Kidney glomerular epithelial cell (primary cell): ENCODE measurements at regions not wholly inside any gene's neighbourhood (a gene's known extent, or its start where the extent isn't known, plus 50 kb on each side); places are given as distances from the start of the nearest gene placed in this dataset.
"Not testable (repeated sequence)": the region's sequence is repeated elsewhere in the genome, so short reads cannot be mapped to it uniquely, and the experiment has no call there.

Source experiments
- DNase-seq: peaks from one replicate; lab custom pipeline; 2025; lab: John Stamatoyannopoulos, UW

- no peak for DNase-seq
Observed at GRCh38 chr10:8790390-8790789, 735.9 kb downstream of the GATA3 start.

- DNase-seq, result no peak
Observed at GRCh38 chr10:8794860-8795259, 740.4 kb downstream of the GATA3 start.

DNA sequence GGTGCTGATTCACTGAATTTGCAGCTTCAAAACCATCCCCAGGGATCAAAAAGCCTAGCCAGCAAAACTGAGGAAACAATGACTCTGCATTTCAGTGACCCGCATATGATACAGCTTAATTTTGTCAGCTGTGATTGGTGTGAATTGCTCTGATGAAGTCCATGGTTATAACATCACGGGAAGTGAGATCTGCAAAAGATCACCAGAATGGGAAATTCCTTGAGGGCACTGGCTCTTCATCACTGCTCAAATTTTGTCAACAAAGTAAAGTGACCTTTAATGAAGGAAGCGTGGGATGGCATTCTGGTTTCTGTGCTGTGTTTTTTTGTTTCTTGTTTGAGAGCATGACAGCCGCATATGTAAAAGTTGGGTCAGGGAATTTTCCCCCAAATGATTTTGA is 745.9 kb downstream of the GATA3 start:
- DNase-seq, result no peak

DNA sequence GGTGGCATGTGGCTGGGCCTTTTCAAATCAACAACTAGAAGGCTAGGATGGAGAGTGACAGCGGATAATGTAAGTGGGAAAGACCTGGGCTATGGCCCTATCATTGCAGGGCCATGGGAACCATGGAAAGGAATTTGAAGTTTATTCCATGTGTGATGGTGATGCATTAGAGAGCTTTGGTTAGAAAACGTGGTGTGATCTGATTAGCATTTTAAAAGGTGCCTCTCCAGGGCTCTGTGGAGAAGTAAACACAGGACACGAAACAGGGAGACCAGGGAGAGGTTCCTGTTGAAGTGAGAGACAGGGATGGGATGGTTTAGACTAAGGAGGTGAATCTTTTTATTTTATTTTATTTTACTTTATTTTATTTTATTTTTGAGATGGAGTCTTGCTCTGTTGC is 749.5 kb downstream of the GATA3 start:
- DNase-seq, result no peak

DNA sequence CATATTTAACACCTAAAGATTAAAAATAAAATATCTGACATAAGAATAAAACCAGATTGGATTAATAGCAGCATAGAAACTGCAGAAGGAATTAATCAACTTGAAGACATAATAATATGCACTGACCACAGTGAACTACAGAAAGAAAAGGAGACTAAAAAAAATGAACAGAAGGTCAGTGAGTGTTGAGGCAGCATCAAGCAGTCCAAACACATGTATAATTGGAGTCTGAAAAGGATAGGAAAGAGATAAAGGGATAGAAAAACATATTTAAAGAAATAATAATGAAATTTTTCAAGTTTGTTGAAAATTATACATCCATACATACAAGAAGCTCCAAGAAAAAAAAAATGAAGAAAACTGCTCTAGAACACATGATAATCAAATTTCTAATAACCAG is 756.2 kb downstream of the GATA3 start:
- DNase-seq, result no peak

DNA sequence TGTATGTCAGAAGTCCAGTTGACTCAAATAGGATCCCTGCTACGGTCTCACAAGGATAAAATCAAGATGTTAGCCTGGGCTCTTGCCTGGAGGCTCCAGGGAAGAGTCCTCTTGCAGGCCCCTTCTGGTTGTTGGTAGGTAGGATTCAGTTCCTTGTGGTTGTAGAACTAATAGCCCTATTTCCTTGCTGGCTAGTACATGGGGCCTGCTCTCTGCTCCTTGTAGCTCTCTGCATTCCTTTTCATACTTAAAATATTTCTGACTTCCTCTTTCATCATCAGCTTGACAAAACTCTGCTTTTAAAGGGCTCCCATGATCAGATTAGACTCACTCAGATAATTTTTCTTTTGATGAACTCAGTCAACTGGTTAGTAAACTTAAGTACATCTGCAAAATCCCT is 756.7 kb downstream of the GATA3 start:
- DNase-seq, result no peak

- DNase-seq, result no peak
Observed at GRCh38 chr10:8815969-8816368, 761.5 kb downstream of the GATA3 start.

GRCh38 chr10:8817299-8817698 is 762.8 kb downstream of the GATA3 start:
- DNase-seq, result no peak

DNA sequence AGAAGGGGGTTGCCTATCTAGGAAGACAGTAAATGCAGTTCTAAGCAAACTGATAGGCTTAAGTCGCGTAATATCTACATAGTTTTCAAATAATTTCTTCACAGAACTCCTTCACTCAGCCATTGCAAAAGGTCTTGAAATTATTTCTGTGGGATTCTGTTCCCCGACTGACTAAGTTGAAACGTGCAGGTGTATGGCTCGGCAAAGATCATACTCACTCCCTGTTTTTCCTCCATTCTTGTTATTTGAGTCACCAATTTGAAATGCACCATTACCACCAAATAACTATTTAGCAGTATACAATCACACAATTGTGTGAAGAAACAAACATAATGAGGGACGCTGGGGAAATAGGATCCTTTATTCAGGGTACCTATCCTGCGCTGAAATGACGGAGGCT is 771.1 kb downstream of the GATA3 start:
- DNase-seq, result no peak

GRCh38 chr10:8829592-8829991 is 775.1 kb downstream of the GATA3 start:
- no peak for DNase-seq

DNA sequence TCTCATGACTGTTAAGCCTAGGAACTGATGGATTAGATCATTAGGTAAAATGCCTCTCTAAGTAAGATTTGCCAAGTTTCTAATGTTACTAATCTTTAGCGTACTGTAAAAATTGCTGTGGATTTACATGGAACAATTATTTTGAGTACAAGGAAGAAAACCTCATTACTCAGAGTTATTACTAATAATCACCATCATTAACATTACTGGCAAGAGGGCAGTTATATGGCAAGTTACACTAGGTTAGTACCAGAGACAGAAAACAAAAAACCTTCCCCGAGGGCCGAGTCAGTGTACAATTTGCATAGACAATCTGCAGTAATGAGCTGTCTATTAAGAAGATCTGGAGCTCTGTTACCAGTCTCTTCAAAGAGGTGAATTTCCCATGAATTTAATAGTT is 775.6 kb downstream of the GATA3 start:
- no peak for DNase-seq

DNA sequence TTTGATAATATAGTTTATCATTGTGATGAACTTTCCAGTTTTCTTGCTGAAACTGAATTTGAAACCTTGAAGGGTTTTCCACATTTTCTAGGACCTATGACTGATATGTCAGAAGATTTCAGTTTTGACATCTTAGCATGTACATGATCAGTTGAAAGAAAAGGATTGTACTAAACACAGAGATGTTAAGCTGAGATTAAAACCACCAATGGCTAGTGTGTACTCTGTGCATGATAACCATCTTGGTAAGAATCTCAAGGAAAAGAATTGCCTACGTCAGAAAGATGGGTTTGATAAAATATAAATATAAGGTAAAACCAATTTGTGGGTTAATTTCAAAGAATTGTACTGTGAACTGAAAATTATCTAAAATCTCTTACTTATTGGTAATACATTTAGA is 776.4 kb downstream of the GATA3 start:
- DNase-seq, result no peak

DNA sequence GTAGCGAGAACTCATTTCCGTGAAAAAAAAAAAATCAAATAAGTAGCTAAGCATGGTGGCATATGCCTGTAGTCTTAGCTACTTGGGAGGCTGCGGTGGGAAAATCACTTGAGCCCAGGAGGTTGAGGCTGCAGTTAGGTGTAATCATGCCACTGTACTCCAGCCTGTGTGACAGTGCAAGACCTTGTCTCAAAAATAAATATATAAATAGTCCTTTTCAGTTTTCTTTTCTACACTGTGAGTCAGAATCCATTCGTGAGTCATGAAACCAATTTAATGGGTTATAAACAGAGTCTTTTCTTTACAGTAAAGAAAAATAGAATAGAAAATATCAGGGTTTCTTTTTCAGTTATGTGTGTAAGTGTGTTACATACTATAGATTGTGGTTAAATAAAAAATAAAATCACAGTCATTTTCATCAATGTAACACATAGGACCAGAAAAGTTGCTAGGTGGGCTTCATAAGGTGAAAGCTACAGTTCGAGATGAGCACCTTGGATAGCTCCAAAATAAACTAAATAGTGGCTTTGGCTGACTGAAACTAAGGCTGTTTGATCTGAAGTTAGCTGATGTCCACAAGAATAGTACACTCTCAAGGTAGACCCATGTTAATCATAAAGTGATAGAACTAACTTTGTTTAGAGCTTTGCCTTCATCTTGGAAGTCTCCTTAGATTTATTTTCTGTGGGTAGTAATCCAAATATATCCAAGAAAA is 781.1 kb downstream of the GATA3 start:
- DNase-seq, result no peak

GRCh38 chr10:8840356-8840755 is 785.9 kb downstream of the GATA3 start:
- no peak for DNase-seq

DNA sequence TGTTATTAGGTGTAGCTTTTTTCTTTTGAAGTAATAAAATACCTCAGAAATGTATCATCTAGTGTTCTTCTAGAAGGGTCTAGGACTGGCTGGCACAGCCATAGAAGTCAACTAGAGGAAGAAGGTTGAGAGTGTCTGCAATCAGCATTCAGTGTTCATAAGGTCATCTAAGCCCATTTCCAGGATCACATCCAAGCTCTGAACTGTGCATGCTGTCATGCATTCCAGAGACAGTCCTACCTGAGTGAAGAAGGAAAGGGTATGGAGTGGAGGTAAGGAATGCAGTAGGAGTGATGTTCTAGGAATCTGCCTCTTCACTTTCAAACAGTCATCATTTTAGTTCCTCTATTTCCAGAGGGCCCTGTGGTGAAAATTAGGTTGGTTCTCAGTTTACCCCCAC is 789.7 kb downstream of the GATA3 start:
- DNase-seq, result no peak

- no peak for DNase-seq
Observed at GRCh38 chr10:8852546-8852945, 798.1 kb downstream of the GATA3 start.

DNA sequence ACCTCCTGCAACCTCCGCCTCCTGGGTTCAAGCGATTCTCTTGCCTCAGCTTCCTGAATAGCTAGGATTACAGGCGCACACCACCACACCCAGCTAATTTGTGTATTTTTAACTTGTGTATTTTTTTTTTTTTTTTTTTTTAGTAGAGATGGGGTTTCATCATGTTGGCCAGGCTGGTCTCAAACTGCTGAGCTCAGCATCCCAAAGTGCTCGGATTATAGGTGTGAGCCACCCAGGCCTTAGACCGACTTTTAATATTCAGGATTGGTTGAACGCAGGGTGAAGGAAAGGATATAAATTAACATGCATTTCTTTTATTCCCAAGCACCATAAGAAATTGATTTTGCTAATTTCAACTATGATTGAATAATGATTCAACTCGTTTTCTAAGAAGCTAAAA is 798.6 kb downstream of the GATA3 start:
- DNase-seq, result no peak

- not testable (repeated sequence) for DNase-seq
Observed at GRCh38 chr10:8868924-8869323, 814.4 kb downstream of the GATA3 start.

DNA sequence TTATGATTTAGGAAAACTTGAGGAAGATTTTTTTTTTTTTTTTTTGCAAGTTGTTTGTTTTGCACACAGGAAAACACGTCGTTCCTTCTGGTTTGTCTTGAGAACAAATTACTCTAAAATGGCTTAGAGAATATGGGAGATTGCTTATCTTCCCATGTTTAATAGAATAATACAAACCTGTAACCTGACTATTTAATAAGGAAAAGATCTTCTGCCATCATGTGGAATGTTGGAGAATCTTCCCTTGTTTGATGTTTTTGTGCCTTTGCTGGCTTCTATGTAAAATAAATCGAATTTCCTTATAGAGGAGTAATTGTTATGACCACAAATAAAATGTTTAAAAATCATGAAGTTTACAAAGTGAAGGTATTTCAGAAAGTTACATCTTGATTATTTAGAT is 818.8 kb downstream of the GATA3 start:
- DNase-seq, result no peak

DNA sequence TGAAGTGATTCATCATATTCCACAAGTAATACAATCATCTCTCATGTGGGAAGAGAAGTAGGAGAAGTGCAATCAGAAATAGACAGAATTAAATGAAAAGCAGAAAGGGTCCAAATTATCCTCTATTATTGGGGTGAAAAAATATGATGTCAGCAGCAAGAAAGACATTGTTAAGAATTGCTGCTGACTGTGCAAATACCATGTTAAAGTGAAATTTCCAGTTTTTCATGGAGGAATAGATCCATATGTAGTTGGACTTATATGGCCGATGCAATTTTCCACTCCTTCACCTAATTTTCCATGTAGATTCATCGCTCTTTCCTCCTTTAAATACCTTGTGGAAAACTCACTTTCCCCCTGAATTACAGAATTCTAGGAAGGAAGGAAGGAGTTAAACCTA is 819.8 kb downstream of the GATA3 start:
- no peak for DNase-seq

DNA sequence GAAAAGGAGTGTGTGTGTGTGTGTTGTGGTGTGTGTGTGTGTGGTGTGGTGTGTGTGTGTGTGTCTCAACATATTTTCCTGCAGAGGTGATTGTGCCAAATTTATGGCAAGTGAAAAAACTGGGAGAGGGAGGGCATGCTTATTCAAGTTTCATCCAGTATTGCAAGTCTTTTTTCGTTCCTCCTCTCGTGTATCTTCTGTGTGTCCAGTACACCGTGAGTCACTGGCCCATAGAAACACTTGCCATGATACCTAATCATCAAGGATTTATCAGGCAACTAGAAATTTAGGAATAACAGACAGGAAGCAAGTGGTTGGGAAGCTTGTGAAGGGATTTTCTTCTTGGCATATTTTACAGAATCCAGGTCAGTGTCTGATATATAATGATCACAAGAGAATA is 820.5 kb downstream of the GATA3 start:
- no peak for DNase-seq

- no peak for DNase-seq
Observed at GRCh38 chr10:8876171-8876570, 821.7 kb downstream of the GATA3 start.

DNA sequence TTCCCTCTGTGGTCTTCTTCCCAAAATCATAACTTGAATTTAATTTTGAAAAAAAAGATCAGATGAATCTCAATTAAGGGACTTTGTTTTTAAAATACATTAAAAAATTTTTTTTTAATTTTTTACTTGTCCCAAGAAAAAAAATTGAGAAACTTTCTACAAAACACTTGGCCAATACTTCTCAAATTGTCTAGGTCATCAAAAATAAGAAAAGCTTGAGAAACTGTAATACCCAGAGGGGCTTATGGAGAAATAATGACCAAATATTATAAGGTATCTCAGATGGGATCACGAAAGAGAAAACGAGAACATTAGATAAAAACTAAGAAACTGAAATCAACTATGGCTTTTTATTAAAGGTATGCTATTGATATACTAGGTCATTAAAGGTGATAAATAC is 835.0 kb downstream of the GATA3 start:
- no peak for DNase-seq

DNA sequence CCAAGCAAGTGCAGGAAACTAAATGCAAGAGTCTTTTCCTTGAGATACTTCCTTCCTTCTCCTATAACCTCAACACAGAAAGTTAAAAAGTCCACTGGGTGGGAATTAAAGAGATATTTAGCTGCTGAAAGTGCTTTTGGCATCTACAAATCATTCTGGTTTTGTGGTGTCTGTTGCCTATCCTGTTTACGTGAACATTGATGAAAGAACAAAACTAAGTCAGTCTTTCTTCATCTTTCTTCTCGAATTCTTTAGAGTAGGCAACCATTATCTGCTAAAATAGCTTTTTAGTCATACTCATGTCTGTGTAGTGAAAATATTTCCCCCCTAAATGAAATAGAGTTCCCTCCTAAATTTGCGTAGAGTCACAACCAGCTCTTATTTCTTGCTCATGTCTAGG is 838.6 kb downstream of the GATA3 start:
- DNase-seq, result no peak

- DNase-seq, result no peak
Observed at GRCh38 chr10:8894148-8894547, 839.7 kb downstream of the GATA3 start.
